Activated CD4-positive, alpha-beta T cell treated with anti-CD3 and anti-CD28 coated beads, Interleukin-2, Interleukin-6, amounts not matched to agents 100 ng/mL and 50 ng/mL, durations not matched to agents 16 hours and 8 hours (primary cell): ENCODE measurements at regions not wholly inside any gene's neighbourhood (a gene's known extent, or its start where the extent isn't known, plus 50 kb on each side); places are given as distances from the start of the nearest gene placed in this dataset.
"Not testable (repeated sequence)": the region's sequence is repeated elsewhere in the genome, so short reads cannot be mapped to it uniquely, and the experiment has no call there.

Experiments
- DNase-seq: peaks from one replicate; pipeline ENCODE4 v3.0.0-alpha.2; 2020

DNA sequence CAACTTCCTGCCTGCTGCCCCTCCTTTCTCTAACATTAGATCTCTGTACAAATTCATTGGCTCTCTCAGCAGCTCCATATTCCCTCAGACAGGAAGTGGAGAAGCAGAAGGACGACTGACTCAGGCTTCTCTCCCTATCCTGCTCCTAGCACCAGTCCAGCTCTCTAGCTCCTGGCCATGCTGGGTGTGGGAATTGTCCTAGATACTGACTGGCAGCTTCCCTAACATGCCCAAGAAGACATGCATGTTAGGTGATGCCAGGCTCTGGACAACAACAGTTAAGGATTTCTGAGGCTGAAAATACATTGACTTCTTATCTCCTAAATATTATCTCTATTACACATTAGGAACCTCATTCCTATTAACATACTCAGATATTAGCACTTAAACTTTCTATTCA lies 292.9 kb downstream of the IKZF2 start:
- no peak for DNase-seq

GRCh38 chr2:212854771-212855170 lies 296.6 kb downstream of the IKZF2 start:
- no peak for DNase-seq

GRCh38 chr2:212854116-212854515 lies 297.3 kb downstream of the IKZF2 start:
- DNase-seq: no peak

GRCh38 chr2:212845941-212846340 lies 305.5 kb downstream of the IKZF2 start:
- no peak for DNase-seq

GRCh38 chr2:212843409-212844199 lies 305.0 kb upstream of the ERBB4 start:
- DNase-seq: peak; percentile 38

- no peak for DNase-seq
These were observed 304.1 kb upstream of the ERBB4 start for GRCh38 chr2:212842544-212843185.

DNA sequence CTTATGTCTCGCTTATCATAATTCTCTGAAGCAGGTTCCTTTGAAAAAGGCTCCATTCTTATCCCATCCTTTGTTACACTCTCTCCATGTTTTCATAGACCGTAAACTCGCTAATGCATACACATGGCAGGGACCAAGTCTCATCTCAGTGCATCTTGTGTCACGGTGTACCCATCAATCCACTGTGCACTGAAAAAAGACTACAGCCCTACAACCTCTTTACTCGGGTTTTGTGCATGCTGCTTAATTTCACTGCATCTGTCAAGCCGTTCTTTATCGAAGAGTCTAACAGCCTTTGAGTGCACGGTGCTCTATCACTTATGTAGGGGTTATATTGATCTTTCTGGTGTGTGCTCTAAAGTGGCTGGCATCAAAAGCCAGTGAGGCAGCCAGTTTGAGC lies 302.9 kb upstream of the ERBB4 start:
- DNase-seq: no peak

DNA sequence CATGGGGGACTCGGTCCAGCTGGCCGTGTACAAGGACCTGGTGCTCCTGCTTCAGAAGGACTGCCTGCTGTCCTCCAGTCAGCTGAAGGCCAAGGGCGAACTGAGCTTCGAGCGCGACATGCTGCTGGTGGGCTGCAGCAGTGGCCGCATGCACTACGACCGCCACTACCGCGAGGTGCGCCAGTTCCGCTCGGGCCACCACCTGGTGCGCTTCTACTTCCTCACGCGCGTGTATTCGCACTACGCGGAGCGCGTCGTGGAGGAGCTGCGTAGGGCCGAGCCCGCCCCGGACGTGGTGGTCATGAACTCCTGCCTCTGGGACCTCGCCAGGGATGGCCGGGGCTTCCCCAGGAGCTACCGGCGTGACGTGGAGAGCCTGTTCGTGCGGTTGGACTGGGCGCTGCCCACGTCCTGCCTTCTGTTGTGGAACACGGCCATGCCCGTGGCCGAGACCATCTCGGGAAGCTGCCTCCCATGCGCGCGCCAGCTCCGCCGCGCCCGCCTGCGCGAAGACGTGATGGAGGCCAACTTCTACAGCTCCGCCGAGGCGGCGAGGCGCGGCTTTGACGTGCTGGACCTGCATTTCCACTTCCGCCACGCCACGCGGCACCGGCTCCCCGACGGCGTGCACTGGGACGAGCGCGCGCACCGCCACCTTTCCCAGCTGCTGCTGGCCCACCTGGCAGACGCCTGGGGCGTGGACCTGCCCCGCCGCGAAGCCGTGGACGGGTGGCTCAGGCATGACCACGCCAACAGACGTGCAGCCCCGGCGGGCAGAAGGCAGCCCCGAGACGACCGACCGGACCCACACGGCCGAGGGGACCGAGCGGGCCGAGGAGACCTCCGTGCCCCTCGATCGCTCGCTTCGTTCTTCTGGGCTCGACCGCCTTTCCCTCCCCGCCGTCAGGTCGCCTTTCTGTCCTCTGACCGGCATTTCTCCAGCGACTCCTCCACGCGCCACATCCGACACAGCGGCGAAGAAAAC lies 293.9 kb upstream of the ERBB4 start:
- DNase-seq: no peak

GRCh38 chr2:212831671-212832199 lies 293.1 kb upstream of the ERBB4 start:
- DNase-seq: no peak

GRCh38 chr2:212816267-212816666 lies 277.7 kb upstream of the ERBB4 start:
- DNase-seq: no peak

DNA sequence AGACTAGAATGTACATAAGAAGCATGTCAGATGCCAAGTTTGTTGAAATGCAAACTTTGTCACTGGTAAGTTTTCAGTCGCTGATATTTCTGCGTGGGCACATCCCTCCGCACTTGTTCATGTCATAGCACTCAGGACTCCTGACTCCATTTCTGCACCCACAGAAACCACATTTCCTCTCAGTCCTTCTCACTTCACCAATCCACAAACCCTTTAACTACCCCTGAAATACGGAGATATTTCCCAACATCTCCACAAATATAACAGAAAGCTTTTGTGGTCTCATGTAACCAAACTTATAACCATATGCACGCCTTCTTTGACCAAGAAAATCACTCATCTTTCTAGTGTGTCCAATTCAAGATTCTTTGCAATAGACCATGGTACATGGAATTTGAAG lies 276.9 kb upstream of the ERBB4 start:
- peak; percentile 53 for DNase-seq

GRCh38 chr2:212814941-212815340 lies 276.3 kb upstream of the ERBB4 start:
- no peak for DNase-seq

- DNase-seq: no peak
These were observed 273.3 kb upstream of the ERBB4 start for GRCh38 chr2:212811921-212812320.

GRCh38 chr2:212811036-212811805 lies 272.6 kb upstream of the ERBB4 start:
- DNase-seq: peak; percentile 30

DNA sequence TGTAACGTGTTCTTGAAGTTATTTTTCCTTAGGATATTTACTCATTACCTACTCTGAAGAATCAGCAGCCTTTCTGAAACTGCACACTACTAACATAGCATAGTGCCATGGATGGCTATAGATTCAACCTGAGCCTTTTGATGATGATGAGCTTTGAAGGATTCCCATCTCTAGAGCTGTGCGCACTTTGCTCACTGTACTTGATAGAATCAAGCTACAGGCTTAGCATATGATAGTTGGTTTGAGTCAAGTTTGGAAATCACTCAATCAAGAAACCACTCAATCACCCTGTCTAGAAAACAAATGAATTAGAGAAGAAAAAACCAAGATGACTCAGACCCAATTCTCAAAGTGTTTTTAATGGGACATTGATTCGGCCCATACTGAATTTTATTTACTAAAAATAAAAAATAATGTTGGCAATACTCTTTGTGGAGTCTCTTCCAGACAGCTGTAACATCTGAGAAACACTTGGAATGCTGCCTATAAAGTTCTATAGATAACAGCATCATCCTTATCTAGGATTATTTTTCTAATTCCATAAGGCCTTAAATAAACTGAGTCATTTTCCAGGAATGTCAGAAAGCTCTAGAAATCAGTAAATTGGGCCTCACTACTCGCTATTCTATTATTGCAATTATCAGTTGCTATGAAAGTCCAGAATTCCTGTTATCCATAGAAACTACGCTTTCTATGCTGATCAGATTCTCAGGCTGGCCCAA lies 259.0 kb upstream of the ERBB4 start:
- peak; percentile 36 for DNase-seq

DNA sequence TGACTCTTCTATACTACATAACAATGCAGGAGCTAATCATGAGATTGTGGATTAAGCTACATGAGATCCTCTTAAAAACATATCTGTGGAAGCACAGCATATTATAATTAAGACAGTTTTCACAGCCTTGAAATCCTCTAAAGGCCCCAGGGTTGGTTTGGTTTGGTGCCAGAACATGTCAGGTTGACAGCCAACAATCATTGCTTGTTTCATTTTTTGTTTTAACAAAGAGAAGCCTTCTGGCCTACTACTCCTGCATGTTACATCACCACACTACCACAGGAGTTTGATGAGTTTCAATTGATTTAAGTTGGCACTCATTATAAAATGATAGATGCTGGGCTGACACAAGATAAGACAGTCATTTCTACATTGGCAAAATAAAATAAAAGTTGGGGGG lies 255.9 kb upstream of the ERBB4 start:
- DNase-seq: no peak

- no peak for DNase-seq
These were observed 253.0 kb upstream of the ERBB4 start for GRCh38 chr2:212791569-212791968.

DNA sequence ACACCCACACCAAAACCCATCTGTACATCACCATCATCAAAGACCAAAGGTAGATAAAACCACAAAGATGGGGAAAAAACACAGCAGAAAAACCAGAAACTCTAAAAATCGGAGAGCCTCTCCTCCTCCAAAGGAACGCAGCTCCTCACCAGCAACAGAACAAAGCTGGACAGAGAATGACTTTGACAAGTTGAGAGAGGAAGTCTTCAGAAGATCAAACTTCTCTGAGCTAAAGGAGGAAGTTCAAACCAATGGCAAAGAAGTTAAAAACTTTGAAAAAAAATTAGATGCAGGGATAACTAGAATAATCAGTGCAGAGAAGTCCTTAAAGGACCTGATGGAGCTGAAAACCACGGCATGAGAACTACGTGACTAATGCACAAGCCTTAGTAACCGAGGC lies 247.5 kb upstream of the ERBB4 start:
- not testable (repeated sequence) for DNase-seq

DNA sequence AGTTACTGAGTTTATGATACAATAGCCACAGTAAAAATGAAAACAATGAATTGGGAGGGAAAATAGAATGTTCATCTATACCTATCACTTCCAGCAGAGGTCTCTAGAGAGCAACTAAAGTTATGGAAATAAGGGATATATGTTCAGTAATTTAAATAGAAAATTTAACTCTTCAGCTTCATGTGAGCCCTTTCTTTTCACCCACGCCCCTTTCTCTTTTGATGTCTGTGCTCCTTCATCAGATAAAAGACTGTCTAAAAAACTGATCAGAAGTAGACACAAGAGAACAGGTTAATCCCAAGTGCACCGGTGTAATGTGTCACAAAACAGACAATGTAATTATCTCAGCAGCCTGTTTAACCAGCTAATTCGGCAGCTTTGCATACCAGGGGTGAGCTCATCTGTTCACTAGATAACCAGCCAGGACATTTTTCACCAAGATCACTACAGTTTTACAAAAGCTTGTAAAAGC lies 238.5 kb upstream of the ERBB4 start:
- DNase-seq: peak; percentile 48

GRCh38 chr2:212773808-212774339 lies 235.3 kb upstream of the ERBB4 start:
- DNase-seq: no peak

DNA sequence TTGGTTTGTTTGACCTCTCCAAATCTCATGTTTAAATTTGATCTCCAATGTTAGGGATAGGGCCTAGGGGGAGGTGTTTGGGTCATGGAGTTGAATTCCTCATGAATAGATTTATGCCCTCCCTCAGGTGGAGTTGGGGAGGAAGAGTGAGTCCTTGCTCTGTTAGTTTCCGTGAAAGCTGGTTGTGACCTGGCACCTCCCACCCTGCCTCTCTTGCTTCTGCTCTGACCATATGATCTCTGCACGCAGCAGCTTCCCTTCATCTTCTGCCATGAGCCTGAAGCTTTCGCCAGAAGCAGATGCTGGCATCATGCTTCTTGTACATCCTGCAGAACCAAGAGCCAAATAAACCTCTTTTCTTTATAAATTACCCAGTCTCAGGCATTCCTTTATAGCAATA lies 231.6 kb upstream of the ERBB4 start:
- DNase-seq: no peak
